Left colon (tissue), 2 donors: ENCODE measurements at regions not wholly inside any gene's neighbourhood (a gene's known extent, or its start where the extent isn't known, plus 50 kb on each side); places are given as distances from the start of the nearest gene placed in this dataset.
"Not testable (repeated sequence)": the region's sequence is repeated elsewhere in the genome, so short reads cannot be mapped to it uniquely, and the experiment has no call there.

Experiments
- ATAC-seq: fragments of 200-7000 bp; cut with Tn5 transposase; one replicate; pipeline ENCODE4 v1.9.1; 2020; ENCODE audit warnings: mild to moderate bottlenecking, moderate library complexity
- DNase-seq, 2 donors: peaks; one replicate each; pipeline ENCODE4 v3.0.0-alpha.2; 2020
- intact Hi-C, 2 donors: fragments of 100-400 bp; cut with DNase I in 1 of 2; cut with micrococcal nuclease in 1 of 2; formaldehyde crosslinking; loops; one replicate each; pipeline versions ENCODE4 v1.11.2 to v1.14.0; 2022; cut with DNase I, micrococcal nuclease
- donor health status: DM: no; HTN: no; CAD: no.
- donor health status: DM: yes; HTN: yes; CAD: no.

DNA sequence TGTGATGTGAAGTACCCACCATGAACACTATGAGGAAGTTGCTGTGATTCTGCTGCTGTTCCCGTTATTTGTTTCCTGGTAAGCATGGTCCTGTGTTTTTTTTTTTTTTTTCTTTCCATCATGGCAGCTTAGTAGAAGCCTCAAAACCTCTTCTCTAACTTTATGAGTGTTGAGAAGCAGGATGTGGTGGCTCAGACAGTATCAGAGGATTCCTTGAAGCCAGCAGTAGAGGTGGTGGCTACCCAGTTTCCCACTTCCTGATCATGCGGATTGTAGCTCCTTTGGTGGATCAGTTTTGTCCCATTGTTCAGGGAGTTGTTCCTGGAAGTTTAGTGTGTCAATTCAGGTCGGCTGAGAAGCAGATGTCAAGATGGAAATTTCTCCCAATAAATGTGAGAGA, 175.8 kb downstream of the ATP23 start:
- intact Hi-C loops = no loop called here
- ATAC-seq = no peak
- DNase-seq = no peak

DNA sequence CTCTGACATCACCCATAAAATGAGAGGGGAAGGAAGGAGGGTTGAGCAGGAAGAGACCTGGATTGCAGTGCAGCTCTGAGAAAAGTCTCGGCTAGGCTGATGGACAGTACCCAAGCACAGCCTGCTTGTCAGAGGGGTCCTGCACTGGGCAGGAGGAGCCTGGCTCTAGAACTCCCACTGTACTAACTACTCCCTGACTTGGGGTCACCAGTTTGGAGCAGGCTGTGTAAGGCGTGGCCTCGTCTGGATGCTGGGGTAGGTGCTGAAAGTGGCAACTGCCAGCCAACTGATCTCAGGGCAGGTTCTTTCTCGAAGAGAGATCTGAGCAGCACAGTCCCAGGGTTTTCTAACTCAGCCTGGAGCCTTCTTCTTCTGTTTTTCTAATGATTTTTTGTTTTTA, 176.3 kb downstream of the ATP23 start:
- intact Hi-C loops = no loop called here
- no peak for ATAC-seq
- no peak for DNase-seq

DNA sequence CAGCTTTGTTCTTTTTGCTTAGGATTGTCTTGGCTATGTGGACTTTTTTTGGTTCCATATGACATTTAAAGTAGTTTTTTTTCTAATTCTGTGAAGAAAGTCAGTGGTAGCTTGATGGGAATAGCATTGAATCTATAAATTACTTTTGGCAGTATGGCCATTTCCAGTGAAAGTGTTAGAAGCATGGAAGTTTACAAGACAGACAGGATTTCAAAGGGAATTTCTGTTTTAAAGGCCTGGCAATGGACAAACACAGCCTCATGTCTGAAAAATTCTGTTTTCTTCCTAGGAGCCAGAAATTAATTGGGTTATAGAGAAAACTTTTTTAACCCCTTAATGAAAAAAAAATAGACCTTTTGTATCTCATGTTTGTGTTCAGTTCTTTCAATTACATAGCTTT, 184.4 kb downstream of the ATP23 start:
- ATAC-seq, DNase-seq, intact Hi-C loops: not testable (repeated sequence)

- no peak for ATAC-seq
- DNase-seq = no peak
- intact Hi-C loops = no loop called here
Observed at GRCh38 chr12:58131986-58132755, 190.8 kb downstream of the ATP23 start.

- ATAC-seq (no peak), DNase-seq (no peak)
- intact Hi-C loops = no loop called here
Observed at GRCh38 chr12:58138424-58138823, 197.1 kb downstream of the ATP23 start.

- DNase-seq (no peak), ATAC-seq (no peak)
- intact Hi-C loops = no loop called here
Observed at GRCh38 chr12:58139894-58140293, 198.5 kb downstream of the ATP23 start.

- intact Hi-C loops = no loop called here
- ATAC-seq (no peak), DNase-seq (no peak)
Observed at GRCh38 chr12:58140395-58140794, 199.0 kb downstream of the ATP23 start.

DNA sequence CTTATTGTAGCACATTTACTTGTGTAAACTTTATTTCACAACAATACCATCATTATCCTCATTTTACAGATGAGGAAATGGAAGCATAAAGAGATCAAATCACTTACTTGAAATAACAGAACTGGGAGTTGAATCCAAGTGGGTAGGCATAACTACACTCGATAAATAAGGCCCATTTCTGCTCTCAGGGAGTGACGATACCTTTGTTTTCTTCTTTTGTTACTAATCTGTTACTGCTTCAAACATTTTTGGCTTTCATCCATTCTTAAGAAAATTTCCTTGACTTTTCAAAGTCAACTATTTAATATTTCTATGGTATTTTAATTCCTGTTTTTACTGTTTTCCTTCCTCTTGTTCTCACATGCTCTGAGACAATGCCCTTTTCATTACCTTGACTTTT, 201.6 kb downstream of the ATP23 start:
- DNase-seq (no peak), ATAC-seq (peak; percentile 38)
- intact Hi-C loops = no loop called here

GRCh38 chr12:58143498-58143995, 202.2 kb downstream of the ATP23 start:
- ATAC-seq (peak; percentile 97), DNase-seq (peak; percentile 16 to 27)
- intact Hi-C loops = no loop called here

- intact Hi-C loops = no loop called here
- no peak for ATAC-seq
- no peak for DNase-seq
Observed at GRCh38 chr12:58148405-58148804, 207.0 kb downstream of the ATP23 start.

GRCh38 chr12:58148976-58149375, 207.6 kb downstream of the ATP23 start:
- DNase-seq (no peak), ATAC-seq (no peak)
- intact Hi-C loops = no loop called here

GRCh38 chr12:58154359-58154758, 213.0 kb downstream of the ATP23 start:
- no peak for DNase-seq
- intact Hi-C loops = no loop called here
- ATAC-seq = no peak

DNA sequence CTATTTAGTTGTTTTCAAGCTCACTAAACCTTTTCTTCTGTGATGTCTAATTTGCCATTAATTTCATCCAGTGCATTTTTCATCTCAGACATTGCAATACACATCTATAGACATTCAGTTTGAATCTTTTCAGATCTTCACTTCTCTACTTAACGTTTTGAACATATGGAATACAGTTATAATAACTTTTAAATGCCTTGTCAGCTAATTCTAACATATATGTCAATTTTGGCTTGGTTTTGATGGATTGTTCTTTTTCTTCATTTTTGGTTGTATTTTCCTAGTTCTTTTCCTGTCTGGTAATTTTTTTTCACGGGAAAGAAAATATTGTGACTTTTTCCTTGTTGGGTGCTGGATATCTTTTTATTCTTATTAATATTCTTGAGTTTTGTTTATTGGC, 215.3 kb downstream of the ATP23 start:
- ATAC-seq = no peak
- no peak for DNase-seq
- intact Hi-C loops = no loop called here

DNA sequence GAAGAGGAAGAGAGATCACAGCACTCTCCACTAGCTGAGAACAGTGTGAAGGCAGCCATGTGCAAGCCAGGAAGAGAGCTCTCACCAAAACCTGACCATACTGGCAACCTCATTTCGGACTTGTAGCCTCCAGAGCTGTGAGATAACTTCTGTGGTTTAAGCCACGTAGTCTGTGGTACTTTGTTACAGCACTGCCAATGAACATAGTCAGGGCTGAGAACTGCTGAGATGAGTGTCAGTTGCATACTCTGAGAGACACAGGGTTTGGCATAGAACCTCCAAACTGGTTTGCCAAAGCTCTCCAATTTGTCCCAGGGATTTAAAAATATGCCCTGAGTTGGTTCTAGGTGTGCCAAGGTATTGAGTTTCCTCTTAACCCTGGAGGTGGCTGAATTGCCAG, 218.6 kb downstream of the ATP23 start:
- intact Hi-C loops = no loop called here

GRCh38 chr12:58161773-58162172, 220.4 kb downstream of the ATP23 start:
- DNase-seq = no peak
- ATAC-seq = no peak
- intact Hi-C loops = no loop called here

More for the DNA sequence above, 218.6 kb downstream of the ATP23 start:
- DNase-seq (no peak), ATAC-seq (no peak)

- DNase-seq (no peak), ATAC-seq (no peak)
- intact Hi-C loops = no loop called here
Observed at GRCh38 chr12:58163021-58163420, 221.7 kb downstream of the ATP23 start.

GRCh38 chr12:58166643-58167042, 225.3 kb downstream of the ATP23 start:
- intact Hi-C loops = no loop called here
- no peak for ATAC-seq

GRCh38 chr12:58167622-58168021, 226.3 kb downstream of the ATP23 start:
- DNase-seq = no peak
- intact Hi-C loops = no loop called here
- ATAC-seq = no peak

More at GRCh38 chr12:58166643-58167042, 225.3 kb downstream of the ATP23 start:
- DNase-seq = no peak

DNA sequence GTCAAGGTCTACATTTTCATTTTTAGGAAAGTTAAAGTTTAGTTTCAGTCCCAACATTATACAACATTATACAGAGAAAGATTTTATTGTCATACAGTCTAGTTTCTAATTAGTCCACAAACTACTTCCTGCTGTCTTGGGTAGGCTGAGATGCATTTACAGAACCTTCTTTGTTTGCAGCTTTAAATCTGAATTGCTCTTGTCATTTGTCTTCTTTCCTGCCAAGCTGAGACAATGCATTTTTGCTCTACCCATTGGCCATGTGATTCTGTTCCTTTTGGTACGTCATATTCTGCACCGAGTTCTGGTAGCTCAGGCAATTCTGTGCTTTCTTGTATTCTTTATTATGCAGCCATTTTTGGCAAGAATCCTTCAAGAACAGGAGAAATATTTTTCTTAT, 228.5 kb downstream of the ATP23 start:
- intact Hi-C loops = no loop called here
- ATAC-seq (peak; percentile 76), DNase-seq (no peak)

GRCh38 chr12:58171914-58172313, 230.5 kb downstream of the ATP23 start:
- ATAC-seq (peak; percentile 89), DNase-seq (peak; percentile 26 to 56)
- intact Hi-C loops = no loop called here
